ENCODE measurements at regions not wholly inside any gene's neighbourhood (a gene's known extent, or its start where the extent isn't known, plus 50 kb on each side); places are given as distances from the start of the nearest gene placed in this dataset.
"Not testable (repeated sequence)": the region's sequence is repeated elsewhere in the genome, so short reads cannot be mapped to it uniquely, and the experiment has no call there.

DNA sequence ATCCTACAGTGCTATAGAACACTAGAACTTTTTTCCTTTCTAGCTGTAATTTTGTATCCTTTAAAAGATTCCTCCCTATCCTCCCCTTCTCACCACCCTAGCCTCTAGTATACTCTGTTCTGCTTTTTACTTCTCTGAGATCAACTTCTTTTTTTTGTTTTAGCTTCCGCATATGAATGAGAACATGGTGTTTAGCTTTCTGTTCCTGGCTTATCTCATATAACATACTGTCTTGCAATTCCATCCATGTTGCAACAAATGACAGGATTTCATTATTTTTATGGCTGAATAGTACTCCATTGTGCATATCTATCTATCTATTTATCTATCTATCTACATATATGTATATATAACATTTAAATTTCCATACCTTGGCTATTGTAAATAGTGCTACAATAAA is 126.0 kb upstream of the MAN2A1 start:
- H3K4me3 Mint-ChIP-seq, result no peak overlapping the region
- H3K36me3 Mint-ChIP-seq (ENCODE audit: low read depth), result no peaks in the 10 kb centered on the region
- no peaks in the 10 kb centered on the region for H3K27me3 Mint-ChIP-seq
- DNase-seq (no peak), ATAC-seq (no peak)
- H3K27ac Mint-ChIP-seq, result no peak overlapping the region
- H3K9me3 Mint-ChIP-seq, result no peaks in the 10 kb centered on the region
- H3K4me1 Mint-ChIP-seq, result peaks cover 4% of the 10 kb centered on the region

GRCh38 chr5:109563189-109563588 is 126.5 kb upstream of the MAN2A1 start:
- Mint-ChIP-seq H3K27me3 (no peaks in the 10 kb centered on the region), H3K4me3 (no peak overlapping the region), H3K36me3 (ENCODE audit: low read depth) (no peaks in the 10 kb centered on the region), H3K4me1 (peaks cover 9% of the 10 kb centered on the region), H3K27ac (no peak overlapping the region), H3K9me3 (no peaks in the 10 kb centered on the region)
- ATAC-seq (no peak), DNase-seq (no peak)

DNA sequence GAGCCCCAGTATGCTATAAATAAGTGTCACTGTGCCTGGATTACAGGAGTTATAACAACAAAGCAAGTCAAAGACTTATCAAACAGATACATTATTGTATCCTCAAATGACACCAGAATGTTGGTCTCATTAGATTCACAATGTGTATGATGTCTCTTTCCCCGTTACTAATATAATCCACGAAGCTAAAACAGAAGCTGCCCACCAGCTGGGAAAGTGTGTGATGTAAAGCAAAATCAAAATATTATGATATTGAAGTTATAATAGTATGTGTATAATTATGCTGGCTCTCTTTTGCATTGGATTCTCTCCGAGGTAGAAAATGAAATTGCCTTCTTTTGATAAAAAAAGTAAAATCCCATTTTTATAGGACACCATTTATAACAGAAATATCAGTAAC is 127.3 kb upstream of the MAN2A1 start:
- H3K36me3 Mint-ChIP-seq (ENCODE audit: low read depth), result no peaks in the 10 kb centered on the region
- no peak overlapping the region for H3K27ac Mint-ChIP-seq
- DNase-seq (no peak), ATAC-seq (no peak)
- H3K4me3 Mint-ChIP-seq, result no peak overlapping the region
- H3K4me1 Mint-ChIP-seq, result peaks cover 11% of the 10 kb centered on the region
- no peaks in the 10 kb centered on the region for H3K27me3 Mint-ChIP-seq
- H3K9me3 Mint-ChIP-seq, result no peaks in the 10 kb centered on the region

DNA sequence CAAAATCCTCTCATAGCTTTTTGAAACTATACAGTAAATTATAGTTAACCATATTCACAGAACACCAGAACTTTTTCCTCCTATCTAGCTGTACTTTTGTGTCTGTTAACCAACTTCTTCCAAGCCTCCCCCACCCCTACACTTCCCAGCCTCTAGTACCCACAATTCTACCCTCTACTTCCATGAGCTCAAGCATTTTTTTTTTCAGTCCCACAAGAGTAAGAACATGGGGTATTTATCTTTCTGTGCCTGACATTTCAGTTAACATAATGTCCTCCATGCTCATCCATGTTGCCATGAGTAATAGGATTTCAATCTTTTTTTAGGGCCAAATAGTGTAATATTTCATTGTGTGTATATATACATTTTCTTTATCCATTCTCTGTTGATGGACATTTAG is 128.3 kb upstream of the MAN2A1 start:
- H3K36me3 Mint-ChIP-seq (ENCODE audit: low read depth), result no peaks in the 10 kb centered on the region
- no peaks in the 10 kb centered on the region for H3K9me3 Mint-ChIP-seq
- ATAC-seq (no peak), DNase-seq (no peak)
- H3K27ac Mint-ChIP-seq, result no peak overlapping the region
- H3K27me3 Mint-ChIP-seq, result no peaks in the 10 kb centered on the region
- no peak overlapping the region for H3K4me3 Mint-ChIP-seq
- H3K4me1 Mint-ChIP-seq, result peaks cover 11% of the 10 kb centered on the region

- ATAC-seq, result no peak
- H3K27ac Mint-ChIP-seq, result no peak overlapping the region
- H3K9me3 Mint-ChIP-seq, result no peaks in the 10 kb centered on the region
- H3K27me3 Mint-ChIP-seq, result no peaks in the 10 kb centered on the region
- no peak overlapping the region for H3K4me3 Mint-ChIP-seq
- H3K36me3 Mint-ChIP-seq (ENCODE audit: low read depth), result no peaks in the 10 kb centered on the region
- peaks cover 11% of the 10 kb centered on the region for H3K4me1 Mint-ChIP-seq
- DNase-seq, result no peak
Observed at GRCh38 chr5:109560554-109560953, 129.2 kb upstream of the MAN2A1 start.

- Mint-ChIP-seq H3K4me1 (peaks cover 11% of the 10 kb centered on the region), H3K4me3 (no peak overlapping the region)
Observed at GRCh38 chr5:109558952-109559351, 130.8 kb upstream of the MAN2A1 start.

GRCh38 chr5:109558364-109558763 is 131.4 kb upstream of the MAN2A1 start:
- no peak overlapping the region for H3K27ac Mint-ChIP-seq

More at GRCh38 chr5:109558952-109559351, 130.8 kb upstream of the MAN2A1 start:
- H3K9me3 Mint-ChIP-seq, result no peaks in the 10 kb centered on the region
- ATAC-seq, result no peak
- H3K36me3 Mint-ChIP-seq (ENCODE audit: low read depth), result no peaks in the 10 kb centered on the region
- H3K27me3 Mint-ChIP-seq, result no peaks in the 10 kb centered on the region
- no peak overlapping the region for H3K27ac Mint-ChIP-seq
- no peak for DNase-seq

GRCh38 chr5:109553846-109554245 is 135.9 kb upstream of the MAN2A1 start:
- H3K36me3 Mint-ChIP-seq (ENCODE audit: low read depth), result no peaks in the 10 kb centered on the region
- no peak overlapping the region for H3K27ac Mint-ChIP-seq
- H3K4me1 Mint-ChIP-seq, result peaks cover 9% of the 10 kb centered on the region
- no peak for DNase-seq
- no peak overlapping the region for H3K4me3 Mint-ChIP-seq
- no peak for ATAC-seq
- H3K9me3 Mint-ChIP-seq, result peaks cover 11% of the 10 kb centered on the region
- no peaks in the 10 kb centered on the region for H3K27me3 Mint-ChIP-seq

More at GRCh38 chr5:109558364-109558763, 131.4 kb upstream of the MAN2A1 start:
- Mint-ChIP-seq H3K27me3 (no peaks in the 10 kb centered on the region), H3K36me3 (ENCODE audit: low read depth) (no peaks in the 10 kb centered on the region), H3K4me3 (no peak overlapping the region), H3K4me1 (peaks cover 11% of the 10 kb centered on the region), H3K9me3 (no peaks in the 10 kb centered on the region)
- ATAC-seq (no peak), DNase-seq (no peak)

DNA sequence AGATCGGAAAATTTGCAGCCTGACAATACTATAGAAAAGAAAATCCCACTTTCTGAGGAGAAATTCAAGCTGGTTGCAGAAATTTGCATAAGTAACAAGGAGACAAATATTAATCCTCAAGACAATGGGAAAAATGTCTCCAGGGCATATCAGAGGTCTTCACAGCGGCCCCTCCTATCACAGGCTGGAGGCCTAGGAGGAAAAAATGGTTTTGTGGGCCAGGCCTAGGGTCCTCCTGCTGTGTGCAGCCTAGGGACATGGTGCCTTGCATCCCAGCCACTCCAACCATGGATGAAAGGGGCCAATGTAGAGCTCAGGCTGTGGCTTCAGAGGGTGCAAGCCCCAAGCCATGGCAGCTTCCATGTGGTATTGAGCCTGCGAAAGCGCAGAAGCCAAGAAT is 138.5 kb upstream of the MAN2A1 start:
- H3K4me1 Mint-ChIP-seq; H3K27me3 Mint-ChIP-seq; H3K36me3 Mint-ChIP-seq (ENCODE audit: low read depth); H3K27ac Mint-ChIP-seq; DNase-seq; ATAC-seq; H3K4me3 Mint-ChIP-seq: not testable (repeated sequence)
- peaks cover 11% of the 10 kb centered on the region for H3K9me3 Mint-ChIP-seq

DNA sequence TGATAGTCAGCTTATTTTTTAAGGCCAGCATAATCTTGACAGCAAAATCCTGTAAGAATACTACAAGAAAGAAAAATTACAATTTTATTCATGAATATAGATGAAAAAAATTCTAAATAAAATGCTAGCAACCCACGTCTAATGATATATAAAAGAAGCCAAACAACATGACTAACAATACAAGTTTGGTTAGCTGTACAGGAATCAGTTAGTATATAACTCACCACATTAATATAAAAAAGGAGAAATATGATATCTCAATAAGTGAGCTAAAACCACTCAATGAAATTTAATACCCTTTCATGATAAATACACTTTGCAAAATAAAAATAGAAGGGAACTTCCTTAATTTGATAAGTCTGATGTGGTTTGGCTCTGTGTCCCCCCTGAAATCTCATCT is 139.7 kb upstream of the MAN2A1 start:
- Mint-ChIP-seq H3K4me3 (no peak overlapping the region), H3K36me3 (ENCODE audit: low read depth) (no peaks in the 10 kb centered on the region), H3K4me1 (no peaks in the 10 kb centered on the region), H3K9me3 (peaks cover 11% of the 10 kb centered on the region), H3K27me3 (no peaks in the 10 kb centered on the region), H3K27ac (no peak overlapping the region)
- DNase-seq, result no peak
- ATAC-seq, result no peak

GRCh38 chr5:109546461-109546860 is 136.7 kb upstream of the PJA2 start:
- peaks cover 6% of the 10 kb centered on the region for H3K9me3 Mint-ChIP-seq
- H3K4me3 Mint-ChIP-seq, result no peak overlapping the region
- DNase-seq (no peak), ATAC-seq (no peak)
- peaks cover 2% of the 10 kb centered on the region for H3K27me3 Mint-ChIP-seq
- H3K27ac Mint-ChIP-seq, result no peak overlapping the region
- no peaks in the 10 kb centered on the region for H3K36me3 Mint-ChIP-seq (ENCODE audit: low read depth)
- no peaks in the 10 kb centered on the region for H3K4me1 Mint-ChIP-seq

DNA sequence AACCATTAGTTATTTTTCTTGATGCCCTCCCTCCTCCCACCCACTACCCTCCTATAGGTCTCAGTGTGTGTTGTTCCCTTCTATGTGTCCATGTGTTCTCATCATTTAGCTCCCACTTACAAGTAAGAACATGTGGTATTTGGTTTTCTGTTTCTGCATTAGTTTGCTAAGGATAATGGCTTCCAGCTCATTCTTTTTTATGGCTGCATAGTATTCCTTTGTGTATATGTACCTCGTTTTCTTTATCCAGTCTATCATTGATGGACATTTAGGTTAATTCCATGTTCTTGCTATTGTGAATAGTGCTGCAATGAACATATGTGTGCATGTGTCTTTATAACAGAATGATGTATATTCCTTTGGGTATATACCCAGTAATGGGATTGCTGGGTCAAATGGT is 135.1 kb upstream of the PJA2 start:
- H3K4me1 Mint-ChIP-seq; ATAC-seq; H3K36me3 Mint-ChIP-seq (ENCODE audit: low read depth); DNase-seq; H3K9me3 Mint-ChIP-seq; H3K4me3 Mint-ChIP-seq; H3K27me3 Mint-ChIP-seq; H3K27ac Mint-ChIP-seq: not testable (repeated sequence)

GRCh38 chr5:109538692-109539091 is 128.9 kb upstream of the PJA2 start:
- H3K9me3 Mint-ChIP-seq; H3K4me1 Mint-ChIP-seq; H3K27me3 Mint-ChIP-seq; H3K27ac Mint-ChIP-seq; H3K36me3 Mint-ChIP-seq (ENCODE audit: low read depth); H3K4me3 Mint-ChIP-seq; DNase-seq; ATAC-seq: not testable (repeated sequence)

- H3K27ac Mint-ChIP-seq; H3K4me3 Mint-ChIP-seq; DNase-seq; H3K9me3 Mint-ChIP-seq; H3K4me1 Mint-ChIP-seq; H3K36me3 Mint-ChIP-seq (ENCODE audit: low read depth); ATAC-seq; H3K27me3 Mint-ChIP-seq: not testable (repeated sequence)
Observed at GRCh38 chr5:109535090-109535489, 125.3 kb upstream of the PJA2 start.

- Mint-ChIP-seq H3K27me3 (no peaks in the 10 kb centered on the region), H3K27ac (no peak overlapping the region), H3K9me3 (no peaks in the 10 kb centered on the region), H3K4me1 (no peaks in the 10 kb centered on the region), H3K36me3 (ENCODE audit: low read depth) (no peaks in the 10 kb centered on the region), H3K4me3 (no peak overlapping the region)
- no peak for ATAC-seq
- DNase-seq, result no peak
Observed at GRCh38 chr5:109533751-109534272, 124.0 kb upstream of the PJA2 start.

DNA sequence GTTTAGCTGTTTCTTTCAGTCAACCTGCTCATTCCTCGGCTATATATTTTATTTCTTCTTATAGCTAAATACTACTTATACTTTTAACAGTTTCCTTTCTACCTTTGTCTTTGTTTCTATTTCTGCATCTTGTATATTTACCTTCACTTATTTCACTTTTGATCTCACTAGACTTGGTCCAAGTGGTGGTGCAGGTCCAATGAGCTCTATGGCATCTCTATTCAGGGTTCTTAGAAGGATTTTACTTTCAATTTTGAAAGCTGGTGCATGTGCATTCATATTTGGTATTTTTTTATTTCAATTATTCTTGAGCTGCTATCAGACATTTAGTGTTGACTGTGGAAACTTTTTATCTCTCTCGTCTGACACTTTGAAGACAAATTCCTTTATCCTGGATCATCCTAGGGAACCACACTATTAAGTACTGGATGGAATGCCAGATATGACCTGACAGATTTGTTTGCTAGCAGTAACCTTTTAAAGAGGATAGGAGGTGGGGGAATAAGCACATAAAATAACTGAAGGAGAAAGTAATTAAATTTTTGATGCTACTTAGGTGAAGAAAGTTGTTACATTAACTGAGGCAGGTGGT is 123.1 kb upstream of the PJA2 start:
- ATAC-seq (no peak), DNase-seq (no peak)
- H3K4me1 Mint-ChIP-seq, result no peaks in the 10 kb centered on the region
- H3K27me3 Mint-ChIP-seq, result no peaks in the 10 kb centered on the region
- no peaks in the 10 kb centered on the region for H3K9me3 Mint-ChIP-seq
- H3K36me3 Mint-ChIP-seq (ENCODE audit: low read depth), result no peaks in the 10 kb centered on the region
- H3K4me3 Mint-ChIP-seq, result no peak overlapping the region
- H3K27ac Mint-ChIP-seq, result no peak overlapping the region
